ENCODE measurements at regions not wholly inside any gene's neighbourhood (a gene's known extent, or its start where the extent isn't known, plus 50 kb on each side); places are given as distances from the start of the nearest gene placed in this dataset.

DNA sequence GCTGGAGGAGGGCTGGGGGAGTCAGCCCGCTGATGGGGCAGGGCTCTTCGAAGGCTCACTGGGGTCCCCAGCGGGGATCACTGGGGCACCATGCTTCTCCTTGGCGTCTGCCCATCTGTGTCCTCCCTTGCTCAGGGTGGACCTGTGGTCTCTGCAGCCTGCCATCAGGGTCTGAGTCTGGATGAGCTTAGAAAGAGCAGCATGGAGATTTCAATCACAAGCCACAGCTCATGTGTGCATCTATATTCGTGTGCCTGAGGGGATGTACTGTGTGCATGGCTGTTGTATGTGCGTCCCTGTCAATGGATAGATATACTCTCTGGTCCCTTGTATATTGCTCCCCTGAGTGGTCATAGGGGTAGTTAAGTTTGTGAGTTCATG lies 126.6 kb upstream of the SDK2 start:
- TF ChIP-seq POLR2AphosphoS5 (IDR thresholded peaks at IDR 0.05; ENCODE audit: borderline replicate concordance, low read depth, low read length) = no peak
- no peak for TF ChIP-seq EZH2 (IDR thresholded peaks at IDR 0.05)
- no peak for TF ChIP-seq FOXP2 (optimal IDR thresholded peaks at IDR 0.05; ENCODE audit: control extremely low read depth, extremely low read length, insufficient read depth)

Data from SK-N-MC (cell line).